ENCODE measurements at regions not wholly inside any gene's neighbourhood (a gene's known extent, or its start where the extent isn't known, plus 50 kb on each side); places are given as distances from the start of the nearest gene placed in this dataset.

DNA sequence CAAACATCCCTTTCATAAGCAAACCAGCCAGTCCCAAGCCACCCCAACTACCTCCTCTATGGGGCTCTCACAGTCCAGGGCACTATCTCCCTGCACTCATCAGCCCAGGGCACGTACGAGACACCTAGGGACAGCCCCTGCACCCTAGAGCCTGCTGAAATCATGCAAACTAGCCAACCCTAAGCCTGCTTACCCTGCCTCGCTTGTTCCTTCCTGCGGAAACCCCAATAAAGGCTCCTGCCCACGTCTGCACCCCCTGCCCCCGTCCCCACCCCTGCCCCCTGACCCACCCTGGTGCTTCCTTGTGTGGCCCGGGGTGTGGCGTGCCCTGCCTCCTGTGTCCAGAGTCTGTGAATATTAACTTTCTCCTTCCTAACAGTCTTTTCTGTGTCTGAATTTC lies 135.9 kb downstream of the GADD45G start:
- no peak overlapping the region for H3K4me3 Mint-ChIP-seq (ENCODE audit: low read depth)
- no peak overlapping the region for H3K27ac Mint-ChIP-seq
- TF ChIP-seq, protein P1, sequence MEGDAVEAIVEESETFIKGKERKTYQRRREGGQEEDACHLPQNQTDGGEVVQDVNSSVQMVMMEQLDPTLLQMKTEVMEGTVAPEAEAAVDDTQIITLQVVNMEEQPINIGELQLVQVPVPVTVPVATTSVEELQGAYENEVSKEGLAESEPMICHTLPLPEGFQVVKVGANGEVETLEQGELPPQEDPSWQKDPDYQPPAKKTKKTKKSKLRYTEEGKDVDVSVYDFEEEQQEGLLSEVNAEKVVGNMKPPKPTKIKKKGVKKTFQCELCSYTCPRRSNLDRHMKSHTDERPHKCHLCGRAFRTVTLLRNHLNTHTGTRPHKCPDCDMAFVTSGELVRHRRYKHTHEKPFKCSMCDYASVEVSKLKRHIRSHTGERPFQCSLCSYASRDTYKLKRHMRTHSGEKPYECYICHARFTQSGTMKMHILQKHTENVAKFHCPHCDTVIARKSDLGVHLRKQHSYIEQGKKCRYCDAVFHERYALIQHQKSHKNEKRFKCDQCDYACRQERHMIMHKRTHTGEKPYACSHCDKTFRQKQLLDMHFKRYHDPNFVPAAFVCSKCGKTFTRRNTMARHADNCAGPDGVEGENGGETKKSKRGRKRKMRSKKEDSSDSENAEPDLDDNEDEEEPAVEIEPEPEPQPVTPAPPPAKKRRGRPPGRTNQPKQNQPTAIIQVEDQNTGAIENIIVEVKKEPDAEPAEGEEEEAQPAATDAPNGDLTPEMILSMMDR (IDR thresholded peaks at IDR 0.05; ENCODE audit: unreplicated experiment), result no peak
- H3K4me1 Mint-ChIP-seq (ENCODE audit: low read depth), result peaks cover 3% of the 10 kb centered on the region
- DNase-seq (ENCODE audit: low spot score, unreplicated experiment), result no peak
- H3K36me3 Mint-ChIP-seq (ENCODE audit: insufficient read depth), result no peaks in the 10 kb centered on the region
- no peaks in the 10 kb centered on the region for H3K9me3 Mint-ChIP-seq (ENCODE audit: low read depth)
- peaks cover 47% of the 10 kb centered on the region for H3K27me3 Mint-ChIP-seq

DNA sequence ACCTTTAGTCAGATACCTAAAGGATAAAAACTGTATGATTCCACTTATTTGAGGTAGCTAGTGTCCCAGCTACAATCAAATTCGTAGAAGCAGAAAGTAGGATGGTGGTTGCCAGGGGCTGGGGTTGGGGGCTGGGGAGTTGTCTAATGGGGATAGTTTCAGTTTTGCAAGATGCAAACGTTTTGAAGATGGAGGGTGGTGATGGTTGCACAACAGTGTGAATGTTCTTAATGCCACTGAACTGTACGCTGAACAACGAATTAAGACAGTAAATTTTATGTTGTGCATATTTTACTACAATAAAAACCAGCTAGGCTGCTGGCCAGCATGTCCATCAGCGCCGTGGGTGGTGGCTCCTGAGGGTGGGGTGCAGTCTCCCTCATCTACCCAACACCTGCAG lies 137.8 kb downstream of the GADD45G start:
- TF ChIP-seq, protein P1 (IDR thresholded peaks at IDR 0.05; ENCODE audit: unreplicated experiment), result no peak
- no peak for DNase-seq (ENCODE audit: low spot score, unreplicated experiment)
- Mint-ChIP-seq H3K27me3 (peaks cover 48% of the 10 kb centered on the region), H3K4me3 (ENCODE audit: low read depth) (no peak overlapping the region), H3K36me3 (ENCODE audit: insufficient read depth) (no peaks in the 10 kb centered on the region), H3K4me1 (ENCODE audit: low read depth) (peaks cover 3% of the 10 kb centered on the region), H3K9me3 (ENCODE audit: low read depth) (no peaks in the 10 kb centered on the region), H3K27ac (no peak overlapping the region)

DNA sequence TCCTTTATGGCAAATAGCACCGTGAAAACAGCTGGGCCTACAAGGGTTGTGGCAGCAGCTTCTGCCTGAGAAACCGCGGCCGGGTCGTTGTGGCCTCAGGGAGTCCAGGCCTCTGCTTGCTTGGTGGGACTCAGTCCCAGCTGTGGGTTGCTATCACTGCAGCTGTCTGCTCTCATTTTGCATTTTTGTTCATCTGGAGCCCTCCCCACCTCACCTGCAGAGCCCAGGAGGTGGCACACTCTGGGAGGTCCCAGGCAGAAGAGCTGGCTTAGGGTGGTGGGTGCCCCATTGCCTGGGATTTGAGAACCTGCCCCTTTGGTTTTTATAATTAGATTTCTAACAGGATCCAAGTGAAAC lies 138.4 kb downstream of the GADD45G start:
- Mint-ChIP-seq H3K4me1 (ENCODE audit: low read depth) (peaks cover 3% of the 10 kb centered on the region), H3K4me3 (ENCODE audit: low read depth) (no peak overlapping the region), H3K27ac (no peak overlapping the region), H3K27me3 (peaks cover 43% of the 10 kb centered on the region), H3K36me3 (ENCODE audit: insufficient read depth) (no peaks in the 10 kb centered on the region), H3K9me3 (ENCODE audit: low read depth) (no peaks in the 10 kb centered on the region)
- TF ChIP-seq, protein P1 (IDR thresholded peaks at IDR 0.05; ENCODE audit: unreplicated experiment), result no peak
- DNase-seq (ENCODE audit: low spot score, unreplicated experiment), result no peak

DNA sequence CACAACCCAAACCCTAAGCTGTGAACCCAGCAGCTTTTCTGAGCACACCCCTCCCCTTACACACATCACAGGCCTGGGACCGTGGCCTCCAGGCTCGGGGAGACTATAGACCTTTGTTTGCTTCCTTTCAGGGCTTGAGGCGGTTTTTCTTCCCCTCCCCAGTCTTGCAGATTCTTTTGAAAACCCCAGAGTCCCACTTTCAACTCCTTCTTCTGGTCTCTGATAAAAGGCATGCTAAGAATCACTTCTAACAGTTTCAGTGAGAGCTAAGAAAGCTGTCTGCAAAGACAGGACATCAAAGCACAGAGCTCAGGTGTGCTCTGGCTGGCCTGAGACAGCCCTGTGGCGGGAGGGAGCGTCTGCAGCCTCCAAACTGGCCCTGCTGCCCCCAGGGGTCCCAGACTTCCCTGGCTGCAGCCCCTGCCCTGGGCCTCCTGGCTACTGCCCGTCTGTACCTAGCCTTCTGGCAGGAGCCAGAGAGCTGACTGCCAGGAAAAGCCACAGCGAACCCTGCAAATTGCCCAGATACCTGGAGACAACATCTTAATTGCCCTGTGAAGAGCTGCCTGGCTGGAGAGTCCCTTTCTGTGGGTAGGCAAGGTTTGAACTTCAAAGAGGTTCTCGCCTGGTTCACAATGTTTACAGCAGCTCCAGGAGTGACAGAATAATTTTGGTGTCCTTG lies 138.9 kb downstream of the GADD45G start:
- H3K27ac Mint-ChIP-seq, result no peak overlapping the region
- no peak overlapping the region for H3K4me3 Mint-ChIP-seq (ENCODE audit: low read depth)
- H3K9me3 Mint-ChIP-seq (ENCODE audit: low read depth), result no peaks in the 10 kb centered on the region
- peaks cover 3% of the 10 kb centered on the region for H3K4me1 Mint-ChIP-seq (ENCODE audit: low read depth)
- H3K36me3 Mint-ChIP-seq (ENCODE audit: insufficient read depth), result no peaks in the 10 kb centered on the region
- H3K27me3 Mint-ChIP-seq, result peaks cover 38% of the 10 kb centered on the region
- TF ChIP-seq, protein P1 (IDR thresholded peaks at IDR 0.05; ENCODE audit: unreplicated experiment), result no peak
- no peak for DNase-seq (ENCODE audit: low spot score, unreplicated experiment)

DNA sequence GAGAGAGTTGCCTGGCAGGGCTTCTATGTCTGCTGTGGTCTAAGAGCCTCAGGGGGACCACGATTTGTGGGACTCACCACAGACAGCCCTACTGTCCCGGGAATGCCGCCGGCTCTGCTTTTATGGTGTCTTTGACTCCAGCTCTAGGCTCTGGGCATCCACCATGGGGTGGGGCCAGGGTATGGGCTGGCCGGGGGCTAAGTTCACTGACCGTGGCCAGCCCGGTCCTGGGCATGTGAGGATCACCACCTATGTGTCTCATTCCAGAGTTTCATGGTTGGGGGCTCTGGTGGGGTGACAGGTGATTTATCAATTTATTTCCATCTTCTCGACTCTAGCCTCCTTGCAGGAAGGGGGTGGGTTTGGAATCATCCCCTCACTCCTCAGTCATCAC lies 139.4 kb downstream of the GADD45G start:
- H3K27ac Mint-ChIP-seq, result no peak overlapping the region
- peaks cover 3% of the 10 kb centered on the region for H3K4me1 Mint-ChIP-seq (ENCODE audit: low read depth)
- no peak for DNase-seq (ENCODE audit: low spot score, unreplicated experiment)
- no peaks in the 10 kb centered on the region for H3K9me3 Mint-ChIP-seq (ENCODE audit: low read depth)
- TF ChIP-seq, protein P1 (IDR thresholded peaks at IDR 0.05; ENCODE audit: unreplicated experiment), result no peak
- H3K36me3 Mint-ChIP-seq (ENCODE audit: insufficient read depth), result no peaks in the 10 kb centered on the region
- no peak overlapping the region for H3K4me3 Mint-ChIP-seq (ENCODE audit: low read depth)
- peaks cover 32% of the 10 kb centered on the region for H3K27me3 Mint-ChIP-seq
